Liver (tissue), 3 donors: ENCODE measurements at regions not wholly inside any gene's neighbourhood (a gene's known extent, or its start where the extent isn't known, plus 50 kb on each side); places are given as distances from the start of the nearest gene placed in this dataset.

Experiments used
- EGR1 ChIP-seq, 2 donors: IDR thresholded peaks; 2 replicates each; pipeline ENCODE4 v1.6.1; 2016 to 2018; ENCODE audit warnings: antibody characterized with exemption in 2 of 2, low read depth in 2 of 2
- FOXA1 ChIP-seq: IDR thresholded peaks from 2 replicates; pipeline ENCODE4 v1.6.1; 2016; ENCODE audit warnings: antibody characterized with exemption
- GABPA ChIP-seq, 2 donors: IDR thresholded peaks in 1 of 2; conservative IDR thresholded peaks in 1 of 2; 2 replicates each; pipeline ENCODE4 v1.6.1; 2016; ENCODE audit warnings: antibody characterized with exemption in 2 of 2, mild to moderate bottlenecking in 1 of 2, moderate library complexity in 1 of 2
- SP1 ChIP-seq: IDR thresholded peaks from 2 replicates; pipeline ENCODE4 v1.6.1; 2018; ENCODE audit warnings: antibody characterized with exemption, mild to moderate bottlenecking
- TAF1 ChIP-seq: conservative IDR thresholded peaks from 2 replicates; pipeline ENCODE4 v1.6.1; 2016; ENCODE audit warnings: antibody characterized with exemption, mild to moderate bottlenecking
- YY1 ChIP-seq: IDR thresholded peaks from 2 replicates; pipeline ENCODE4 v1.6.1; 2016; ENCODE audit warnings: antibody characterized with exemption, mild to moderate bottlenecking
- TF ChIP-seq, protein P1 (sequence below): IDR thresholded peaks from 2 replicates; pipeline ENCODE4 v1.6.1; 2016; ENCODE audit warnings: antibody characterized with exemption, mild to moderate bottlenecking
- TF ChIP-seq, protein P2 (sequence below): fragments of 150-350 bp; IDR thresholded peaks from 2 replicates; pipeline ENCODE4 v1.5.1; 2017; ENCODE audit warnings: improper control_type of control experiment, low read depth, low read length; ENCODE audit not compliant: missing input control
- TF ChIP-seq, protein P3 (sequence below): IDR thresholded peaks from 2 replicates; pipeline ENCODE4 v1.6.1; 2016; ENCODE audit warnings: antibody characterized with exemption
- donor health status: healthy.
- donor health status: healthy.

DNA sequence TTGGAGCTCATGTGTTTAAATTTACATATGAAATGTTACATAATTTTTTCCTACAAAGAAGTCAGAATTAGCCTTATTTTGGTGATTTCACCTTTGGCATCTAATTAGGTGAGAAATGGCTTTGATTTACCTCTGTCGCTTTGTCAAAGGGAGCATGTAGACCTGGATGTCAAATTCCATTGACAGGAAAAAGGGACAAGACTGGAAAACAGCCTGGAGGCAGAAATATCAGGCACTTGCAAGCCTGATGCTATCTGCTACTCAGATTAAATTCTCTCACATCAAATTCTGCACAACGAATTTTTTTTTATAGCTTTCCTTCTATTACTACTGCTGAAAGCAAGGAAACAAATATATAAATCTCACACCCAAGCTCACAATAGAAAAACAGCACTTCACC lies 54.1 kb upstream of the CTNND2 start:
- TF ChIP-seq, protein P1, sequence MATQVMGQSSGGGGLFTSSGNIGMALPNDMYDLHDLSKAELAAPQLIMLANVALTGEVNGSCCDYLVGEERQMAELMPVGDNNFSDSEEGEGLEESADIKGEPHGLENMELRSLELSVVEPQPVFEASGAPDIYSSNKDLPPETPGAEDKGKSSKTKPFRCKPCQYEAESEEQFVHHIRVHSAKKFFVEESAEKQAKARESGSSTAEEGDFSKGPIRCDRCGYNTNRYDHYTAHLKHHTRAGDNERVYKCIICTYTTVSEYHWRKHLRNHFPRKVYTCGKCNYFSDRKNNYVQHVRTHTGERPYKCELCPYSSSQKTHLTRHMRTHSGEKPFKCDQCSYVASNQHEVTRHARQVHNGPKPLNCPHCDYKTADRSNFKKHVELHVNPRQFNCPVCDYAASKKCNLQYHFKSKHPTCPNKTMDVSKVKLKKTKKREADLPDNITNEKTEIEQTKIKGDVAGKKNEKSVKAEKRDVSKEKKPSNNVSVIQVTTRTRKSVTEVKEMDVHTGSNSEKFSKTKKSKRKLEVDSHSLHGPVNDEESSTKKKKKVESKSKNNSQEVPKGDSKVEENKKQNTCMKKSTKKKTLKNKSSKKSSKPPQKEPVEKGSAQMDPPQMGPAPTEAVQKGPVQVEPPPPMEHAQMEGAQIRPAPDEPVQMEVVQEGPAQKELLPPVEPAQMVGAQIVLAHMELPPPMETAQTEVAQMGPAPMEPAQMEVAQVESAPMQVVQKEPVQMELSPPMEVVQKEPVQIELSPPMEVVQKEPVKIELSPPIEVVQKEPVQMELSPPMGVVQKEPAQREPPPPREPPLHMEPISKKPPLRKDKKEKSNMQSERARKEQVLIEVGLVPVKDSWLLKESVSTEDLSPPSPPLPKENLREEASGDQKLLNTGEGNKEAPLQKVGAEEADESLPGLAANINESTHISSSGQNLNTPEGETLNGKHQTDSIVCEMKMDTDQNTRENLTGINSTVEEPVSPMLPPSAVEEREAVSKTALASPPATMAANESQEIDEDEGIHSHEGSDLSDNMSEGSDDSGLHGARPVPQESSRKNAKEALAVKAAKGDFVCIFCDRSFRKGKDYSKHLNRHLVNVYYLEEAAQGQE, result no peak
- TF ChIP-seq EGR1 (IDR thresholded peaks at IDR 0.05; ENCODE audit: low read depth in 2 of 2) (no peak), SP1 (no peak), TAF1 (no peak), YY1 (no peak), GABPA (IDR thresholded peaks at IDR 0.05 in 1 of 2, conservative IDR thresholded peaks at IDR 0.05 in 1 of 2) (no peak), FOXA1 (no peak)
- TF ChIP-seq, protein P2, sequence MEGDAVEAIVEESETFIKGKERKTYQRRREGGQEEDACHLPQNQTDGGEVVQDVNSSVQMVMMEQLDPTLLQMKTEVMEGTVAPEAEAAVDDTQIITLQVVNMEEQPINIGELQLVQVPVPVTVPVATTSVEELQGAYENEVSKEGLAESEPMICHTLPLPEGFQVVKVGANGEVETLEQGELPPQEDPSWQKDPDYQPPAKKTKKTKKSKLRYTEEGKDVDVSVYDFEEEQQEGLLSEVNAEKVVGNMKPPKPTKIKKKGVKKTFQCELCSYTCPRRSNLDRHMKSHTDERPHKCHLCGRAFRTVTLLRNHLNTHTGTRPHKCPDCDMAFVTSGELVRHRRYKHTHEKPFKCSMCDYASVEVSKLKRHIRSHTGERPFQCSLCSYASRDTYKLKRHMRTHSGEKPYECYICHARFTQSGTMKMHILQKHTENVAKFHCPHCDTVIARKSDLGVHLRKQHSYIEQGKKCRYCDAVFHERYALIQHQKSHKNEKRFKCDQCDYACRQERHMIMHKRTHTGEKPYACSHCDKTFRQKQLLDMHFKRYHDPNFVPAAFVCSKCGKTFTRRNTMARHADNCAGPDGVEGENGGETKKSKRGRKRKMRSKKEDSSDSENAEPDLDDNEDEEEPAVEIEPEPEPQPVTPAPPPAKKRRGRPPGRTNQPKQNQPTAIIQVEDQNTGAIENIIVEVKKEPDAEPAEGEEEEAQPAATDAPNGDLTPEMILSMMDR, result no peak
- TF ChIP-seq, protein P3, sequence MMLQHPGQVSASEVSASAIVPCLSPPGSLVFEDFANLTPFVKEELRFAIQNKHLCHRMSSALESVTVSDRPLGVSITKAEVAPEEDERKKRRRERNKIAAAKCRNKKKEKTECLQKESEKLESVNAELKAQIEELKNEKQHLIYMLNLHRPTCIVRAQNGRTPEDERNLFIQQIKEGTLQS, result no peak
